ENCODE measurements at regions not wholly inside any gene's neighbourhood (a gene's known extent, or its start where the extent isn't known, plus 50 kb on each side); places are given as distances from the start of the nearest gene placed in this dataset.

GRCh38 chr3:76958274-76958673 is 81.6 kb upstream of the ROBO2 start:
- TF ChIP-seq EZH2phosphoT487 (IDR thresholded peaks at IDR 0.05; ENCODE audit: borderline replicate concordance, low read depth, low read length), result no peak
- TF ChIP-seq, protein P1, sequence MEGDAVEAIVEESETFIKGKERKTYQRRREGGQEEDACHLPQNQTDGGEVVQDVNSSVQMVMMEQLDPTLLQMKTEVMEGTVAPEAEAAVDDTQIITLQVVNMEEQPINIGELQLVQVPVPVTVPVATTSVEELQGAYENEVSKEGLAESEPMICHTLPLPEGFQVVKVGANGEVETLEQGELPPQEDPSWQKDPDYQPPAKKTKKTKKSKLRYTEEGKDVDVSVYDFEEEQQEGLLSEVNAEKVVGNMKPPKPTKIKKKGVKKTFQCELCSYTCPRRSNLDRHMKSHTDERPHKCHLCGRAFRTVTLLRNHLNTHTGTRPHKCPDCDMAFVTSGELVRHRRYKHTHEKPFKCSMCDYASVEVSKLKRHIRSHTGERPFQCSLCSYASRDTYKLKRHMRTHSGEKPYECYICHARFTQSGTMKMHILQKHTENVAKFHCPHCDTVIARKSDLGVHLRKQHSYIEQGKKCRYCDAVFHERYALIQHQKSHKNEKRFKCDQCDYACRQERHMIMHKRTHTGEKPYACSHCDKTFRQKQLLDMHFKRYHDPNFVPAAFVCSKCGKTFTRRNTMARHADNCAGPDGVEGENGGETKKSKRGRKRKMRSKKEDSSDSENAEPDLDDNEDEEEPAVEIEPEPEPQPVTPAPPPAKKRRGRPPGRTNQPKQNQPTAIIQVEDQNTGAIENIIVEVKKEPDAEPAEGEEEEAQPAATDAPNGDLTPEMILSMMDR (conservative IDR thresholded peaks at IDR 0.05; ENCODE audit: low read length), result no peak
